ENCODE measurements at regions not wholly inside any gene's neighbourhood (a gene's known extent, or its start where the extent isn't known, plus 50 kb on each side); places are given as distances from the start of the nearest gene placed in this dataset.
"Not testable (repeated sequence)": the region's sequence is repeated elsewhere in the genome, so short reads cannot be mapped to it uniquely, and the experiment has no call there.

GRCh38 chr6:79810185-79810705, 137.1 kb downstream of the ELOVL4 start:
- H3K36me3 ChIP-seq: no peaks in the 10 kb centered on the region
- ATAC-seq: no peak
- H3K9me3 ChIP-seq: no peaks in the 10 kb centered on the region
- H3K4me3 ChIP-seq: no peak overlapping the region
- no peaks in the 10 kb centered on the region for H3K27me3 ChIP-seq (ENCODE audit: low read depth)
- intact Hi-C loops (cut with DNase I): no loop called here
- no peaks in the 10 kb centered on the region for H3K4me1 ChIP-seq
- TF ChIP-seq, protein P1, sequence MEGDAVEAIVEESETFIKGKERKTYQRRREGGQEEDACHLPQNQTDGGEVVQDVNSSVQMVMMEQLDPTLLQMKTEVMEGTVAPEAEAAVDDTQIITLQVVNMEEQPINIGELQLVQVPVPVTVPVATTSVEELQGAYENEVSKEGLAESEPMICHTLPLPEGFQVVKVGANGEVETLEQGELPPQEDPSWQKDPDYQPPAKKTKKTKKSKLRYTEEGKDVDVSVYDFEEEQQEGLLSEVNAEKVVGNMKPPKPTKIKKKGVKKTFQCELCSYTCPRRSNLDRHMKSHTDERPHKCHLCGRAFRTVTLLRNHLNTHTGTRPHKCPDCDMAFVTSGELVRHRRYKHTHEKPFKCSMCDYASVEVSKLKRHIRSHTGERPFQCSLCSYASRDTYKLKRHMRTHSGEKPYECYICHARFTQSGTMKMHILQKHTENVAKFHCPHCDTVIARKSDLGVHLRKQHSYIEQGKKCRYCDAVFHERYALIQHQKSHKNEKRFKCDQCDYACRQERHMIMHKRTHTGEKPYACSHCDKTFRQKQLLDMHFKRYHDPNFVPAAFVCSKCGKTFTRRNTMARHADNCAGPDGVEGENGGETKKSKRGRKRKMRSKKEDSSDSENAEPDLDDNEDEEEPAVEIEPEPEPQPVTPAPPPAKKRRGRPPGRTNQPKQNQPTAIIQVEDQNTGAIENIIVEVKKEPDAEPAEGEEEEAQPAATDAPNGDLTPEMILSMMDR (IDR thresholded peaks at IDR 0.05): no peak
- no peak for DNase-seq
- no peak overlapping the region for H3K27ac ChIP-seq

- no peak for DNase-seq
- Histone ChIP-seq H3K27ac (no peak overlapping the region), H3K27me3 (ENCODE audit: low read depth) (no peaks in the 10 kb centered on the region), H3K4me1 (no peaks in the 10 kb centered on the region), H3K4me3 (no peak overlapping the region), H3K9me3 (no peaks in the 10 kb centered on the region), H3K36me3 (no peaks in the 10 kb centered on the region)
- no peak for ATAC-seq
- TF ChIP-seq, protein P1 (IDR thresholded peaks at IDR 0.05): no peak
- intact Hi-C loops (cut with DNase I): no loop called here
Observed at GRCh38 chr6:79808921-79809320, 138.4 kb downstream of the ELOVL4 start.

GRCh38 chr6:79806661-79807060, 140.7 kb downstream of the ELOVL4 start:
- H3K27me3 ChIP-seq (ENCODE audit: low read depth); H3K9me3 ChIP-seq; H3K36me3 ChIP-seq; DNase-seq; ATAC-seq; intact Hi-C loops (cut with DNase I); H3K4me1 ChIP-seq; H3K27ac ChIP-seq; H3K4me3 ChIP-seq: not testable (repeated sequence)

- no peaks in the 10 kb centered on the region for H3K27me3 ChIP-seq (ENCODE audit: low read depth)
- no peak overlapping the region for H3K27ac ChIP-seq
- DNase-seq (no peak), ATAC-seq (no peak)
- no peaks in the 10 kb centered on the region for H3K9me3 ChIP-seq
- intact Hi-C loops (cut with DNase I): no loop called here
- TF ChIP-seq, protein P1 (IDR thresholded peaks at IDR 0.05): no peak
- no peaks in the 10 kb centered on the region for H3K4me1 ChIP-seq
- H3K36me3 ChIP-seq: no peaks in the 10 kb centered on the region
- H3K4me3 ChIP-seq: no peak overlapping the region
Observed at GRCh38 chr6:79804732-79805131, 142.6 kb downstream of the ELOVL4 start.

GRCh38 chr6:79803917-79804316, 143.4 kb downstream of the ELOVL4 start:
- DNase-seq (no peak), ATAC-seq (no peak)
- Histone ChIP-seq H3K4me3 (no peak overlapping the region), H3K9me3 (no peaks in the 10 kb centered on the region), H3K27ac (no peak overlapping the region), H3K36me3 (no peaks in the 10 kb centered on the region), H3K27me3 (ENCODE audit: low read depth) (no peaks in the 10 kb centered on the region), H3K4me1 (no peaks in the 10 kb centered on the region)
- TF ChIP-seq, protein P1 (IDR thresholded peaks at IDR 0.05): no peak
- intact Hi-C loops (cut with DNase I): no loop called here

DNA sequence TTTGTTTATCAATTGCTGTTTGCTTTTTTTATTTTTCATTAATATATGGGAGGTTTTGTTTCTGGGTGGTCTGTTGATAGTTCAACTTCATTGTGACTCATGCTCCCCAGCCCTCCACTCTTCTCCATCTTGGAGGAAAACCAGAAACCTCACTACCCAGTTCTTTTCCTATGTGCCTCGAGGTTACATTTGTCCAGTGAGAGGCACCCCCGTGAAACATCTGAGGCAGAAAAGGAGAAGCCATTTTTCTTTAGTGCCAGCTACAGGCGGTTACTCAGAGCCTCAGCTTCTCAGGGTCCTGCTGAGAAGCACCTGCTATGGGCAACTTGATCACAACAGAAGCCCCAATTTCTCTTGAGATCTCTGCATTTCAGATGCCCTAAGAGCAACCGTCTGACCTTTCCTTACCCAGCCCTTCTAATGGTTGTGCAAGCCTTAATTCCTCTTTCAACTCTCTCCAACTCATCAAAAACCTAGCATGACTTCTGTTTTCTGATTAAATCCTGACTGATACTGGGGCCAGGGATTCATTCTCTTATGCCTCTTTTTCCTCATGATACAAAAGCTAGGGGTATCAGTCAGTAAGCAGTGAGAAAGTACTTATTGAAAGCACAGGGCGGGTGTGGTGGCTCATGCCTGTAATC, 144.6 kb downstream of the ELOVL4 start:
- no peak for DNase-seq
- no peaks in the 10 kb centered on the region for H3K27me3 ChIP-seq (ENCODE audit: low read depth)
- intact Hi-C loops (cut with DNase I): no loop called here
- H3K36me3 ChIP-seq: no peaks in the 10 kb centered on the region
- H3K27ac ChIP-seq: no peak overlapping the region
- H3K4me3 ChIP-seq: no peak overlapping the region
- no peaks in the 10 kb centered on the region for H3K9me3 ChIP-seq
- TF ChIP-seq, protein P1 (IDR thresholded peaks at IDR 0.05): no peak
- ATAC-seq: peak in 1 of 2 donors; percentile 35
- no peaks in the 10 kb centered on the region for H3K4me1 ChIP-seq
